ENCODE measurements at regions not wholly inside any gene's neighbourhood (a gene's known extent, or its start where the extent isn't known, plus 50 kb on each side); places are given as distances from the start of the nearest gene placed in this dataset.
"Not testable (repeated sequence)": the region's sequence is repeated elsewhere in the genome, so short reads cannot be mapped to it uniquely, and the experiment has no call there.

GRCh38 chr5:130424341-130424740 is 520.1 kb downstream of the CHSY3 start:
- no peaks in the 10 kb centered on the region for H3K4me1 ChIP-seq (ENCODE audit: control insufficient read depth in 2 of 2, insufficient read depth in 2 of 2, low read length in 2 of 2)
- H3K36me3 ChIP-seq (ENCODE audit: control insufficient read depth in 2 of 2, insufficient read depth in 2 of 2, low read length in 2 of 2) = no peaks in the 10 kb centered on the region
- no peak overlapping the region for H3K27ac ChIP-seq (ENCODE audit: low read depth in 2 of 2, low read length in 2 of 2)
- H3K9ac ChIP-seq (ENCODE audit: low read depth in 1 of 2, low read length in 2 of 2) = no peak overlapping the region
- no peak overlapping the region for H3K4me3 ChIP-seq (ENCODE audit: low read length in 2 of 2)
- H3K27me3 ChIP-seq (ENCODE audit: control insufficient read depth in 2 of 2, insufficient read depth in 2 of 2, low read length in 2 of 2) = no peaks in the 10 kb centered on the region
- no peaks in the 10 kb centered on the region for H3K9me3 ChIP-seq (ENCODE audit: control insufficient read depth in 2 of 2, low read length in 2 of 2)

- H3K27me3 ChIP-seq (ENCODE audit: control insufficient read depth in 2 of 2, insufficient read depth in 2 of 2, low read length in 2 of 2) = no peaks in the 10 kb centered on the region
- H3K36me3 ChIP-seq (ENCODE audit: control insufficient read depth in 2 of 2, insufficient read depth in 2 of 2, low read length in 2 of 2) = no peaks in the 10 kb centered on the region
- no peak overlapping the region for H3K27ac ChIP-seq (ENCODE audit: low read depth in 2 of 2, low read length in 2 of 2)
- H3K4me1 ChIP-seq (ENCODE audit: control insufficient read depth in 2 of 2, insufficient read depth in 2 of 2, low read length in 2 of 2) = peaks cover 2 to 5% of the 10 kb centered on the region in 2 donors
- no peak overlapping the region for H3K4me3 ChIP-seq (ENCODE audit: low read length in 2 of 2)
- no peak overlapping the region for H3K9ac ChIP-seq (ENCODE audit: low read depth in 1 of 2, low read length in 2 of 2)
- H3K9me3 ChIP-seq (ENCODE audit: control insufficient read depth in 2 of 2, low read length in 2 of 2) = no peaks in the 10 kb centered on the region
These were observed 498.6 kb downstream of the CHSY3 start for GRCh38 chr5:130402906-130403305.

- no peaks in the 10 kb centered on the region for H3K27me3 ChIP-seq (ENCODE audit: control insufficient read depth in 2 of 2, insufficient read depth in 2 of 2, low read length in 2 of 2)
- H3K36me3 ChIP-seq (ENCODE audit: control insufficient read depth in 2 of 2, insufficient read depth in 2 of 2, low read length in 2 of 2) = no peaks in the 10 kb centered on the region
- no peak overlapping the region for H3K27ac ChIP-seq (ENCODE audit: low read depth in 2 of 2, low read length in 2 of 2)
These were observed 495.8 kb downstream of the CHSY3 start for GRCh38 chr5:130400091-130400490.

GRCh38 chr5:130398825-130399224 is 494.6 kb downstream of the CHSY3 start:
- Histone ChIP-seq H3K9me3 (ENCODE audit: control insufficient read depth in 2 of 2, low read length in 2 of 2) (no peaks in the 10 kb centered on the region), H3K4me3 (ENCODE audit: low read length in 2 of 2) (no peak overlapping the region), H3K9ac (ENCODE audit: low read depth in 1 of 2, low read length in 2 of 2) (no peak overlapping the region), H3K36me3 (ENCODE audit: control insufficient read depth in 2 of 2, insufficient read depth in 2 of 2, low read length in 2 of 2) (no peaks in the 10 kb centered on the region), H3K27me3 (ENCODE audit: control insufficient read depth in 2 of 2, insufficient read depth in 2 of 2, low read length in 2 of 2) (no peaks in the 10 kb centered on the region), H3K27ac (ENCODE audit: low read depth in 2 of 2, low read length in 2 of 2) (peak overlapping the region in 1 of 2 donors; percentile 39), H3K4me1 (ENCODE audit: control insufficient read depth in 2 of 2, insufficient read depth in 2 of 2, low read length in 2 of 2) (peaks cover 2 to 9% of the 10 kb centered on the region in 2 donors)

More at GRCh38 chr5:130400091-130400490, 495.8 kb downstream of the CHSY3 start:
- H3K4me3 ChIP-seq (ENCODE audit: low read length in 2 of 2) = no peak overlapping the region
- peaks cover 2 to 9% of the 10 kb centered on the region in 2 donors for H3K4me1 ChIP-seq (ENCODE audit: control insufficient read depth in 2 of 2, insufficient read depth in 2 of 2, low read length in 2 of 2)
- H3K9ac ChIP-seq (ENCODE audit: low read depth in 1 of 2, low read length in 2 of 2) = no peak overlapping the region
- H3K9me3 ChIP-seq (ENCODE audit: control insufficient read depth in 2 of 2, low read length in 2 of 2) = no peaks in the 10 kb centered on the region

GRCh38 chr5:130397727-130398126 is 493.5 kb downstream of the CHSY3 start:
- H3K9me3 ChIP-seq (ENCODE audit: control insufficient read depth in 2 of 2, low read length in 2 of 2) = not testable (repeated sequence)

GRCh38 chr5:130397132-130397531 is 492.9 kb downstream of the CHSY3 start:
- no peak overlapping the region for H3K27ac ChIP-seq (ENCODE audit: low read depth in 2 of 2, low read length in 2 of 2)
- peaks cover 2 to 9% of the 10 kb centered on the region in 2 donors for H3K4me1 ChIP-seq (ENCODE audit: control insufficient read depth in 2 of 2, insufficient read depth in 2 of 2, low read length in 2 of 2)
- no peaks in the 10 kb centered on the region for H3K27me3 ChIP-seq (ENCODE audit: control insufficient read depth in 2 of 2, insufficient read depth in 2 of 2, low read length in 2 of 2)
- H3K9ac ChIP-seq (ENCODE audit: low read depth in 1 of 2, low read length in 2 of 2) = no peak overlapping the region
- H3K36me3 ChIP-seq (ENCODE audit: control insufficient read depth in 2 of 2, insufficient read depth in 2 of 2, low read length in 2 of 2) = no peaks in the 10 kb centered on the region
- H3K9me3 ChIP-seq (ENCODE audit: control insufficient read depth in 2 of 2, low read length in 2 of 2) = no peaks in the 10 kb centered on the region
- no peak overlapping the region for H3K4me3 ChIP-seq (ENCODE audit: low read length in 2 of 2)

More at GRCh38 chr5:130397727-130398126, 493.5 kb downstream of the CHSY3 start:
- not testable (repeated sequence) for H3K9ac ChIP-seq (ENCODE audit: low read depth in 1 of 2, low read length in 2 of 2); H3K4me1 ChIP-seq (ENCODE audit: control insufficient read depth in 2 of 2, insufficient read depth in 2 of 2, low read length in 2 of 2); H3K27me3 ChIP-seq (ENCODE audit: control insufficient read depth in 2 of 2, insufficient read depth in 2 of 2, low read length in 2 of 2); H3K4me3 ChIP-seq (ENCODE audit: low read length in 2 of 2); H3K27ac ChIP-seq (ENCODE audit: low read depth in 2 of 2, low read length in 2 of 2); H3K36me3 ChIP-seq (ENCODE audit: control insufficient read depth in 2 of 2, insufficient read depth in 2 of 2, low read length in 2 of 2)

- not testable (repeated sequence) for H3K9ac ChIP-seq (ENCODE audit: low read depth in 1 of 2, low read length in 2 of 2); H3K27me3 ChIP-seq (ENCODE audit: control insufficient read depth in 2 of 2, insufficient read depth in 2 of 2, low read length in 2 of 2); H3K27ac ChIP-seq (ENCODE audit: low read depth in 2 of 2, low read length in 2 of 2); H3K4me3 ChIP-seq (ENCODE audit: low read length in 2 of 2); H3K9me3 ChIP-seq (ENCODE audit: control insufficient read depth in 2 of 2, low read length in 2 of 2); H3K4me1 ChIP-seq (ENCODE audit: control insufficient read depth in 2 of 2, insufficient read depth in 2 of 2, low read length in 2 of 2); H3K36me3 ChIP-seq (ENCODE audit: control insufficient read depth in 2 of 2, insufficient read depth in 2 of 2, low read length in 2 of 2)
These were observed 487.5 kb downstream of the CHSY3 start for GRCh38 chr5:130391727-130392264.

GRCh38 chr5:130386155-130386554 is 481.9 kb downstream of the CHSY3 start:
- no peaks in the 10 kb centered on the region for H3K4me1 ChIP-seq (ENCODE audit: control insufficient read depth in 2 of 2, insufficient read depth in 2 of 2, low read length in 2 of 2)
- H3K36me3 ChIP-seq (ENCODE audit: control insufficient read depth in 2 of 2, insufficient read depth in 2 of 2, low read length in 2 of 2) = no peaks in the 10 kb centered on the region
- no peak overlapping the region for H3K4me3 ChIP-seq (ENCODE audit: low read length in 2 of 2)
- H3K27ac ChIP-seq (ENCODE audit: low read depth in 2 of 2, low read length in 2 of 2) = no peak overlapping the region
- no peaks in the 10 kb centered on the region for H3K27me3 ChIP-seq (ENCODE audit: control insufficient read depth in 2 of 2, insufficient read depth in 2 of 2, low read length in 2 of 2)
- no peaks in the 10 kb centered on the region for H3K9me3 ChIP-seq (ENCODE audit: control insufficient read depth in 2 of 2, low read length in 2 of 2)
- no peak overlapping the region for H3K9ac ChIP-seq (ENCODE audit: low read depth in 1 of 2, low read length in 2 of 2)

GRCh38 chr5:130385656-130386055 is 481.4 kb downstream of the CHSY3 start:
- Histone ChIP-seq H3K9me3 (ENCODE audit: control insufficient read depth in 2 of 2, low read length in 2 of 2) (no peaks in the 10 kb centered on the region), H3K4me1 (ENCODE audit: control insufficient read depth in 2 of 2, insufficient read depth in 2 of 2, low read length in 2 of 2) (no peaks in the 10 kb centered on the region), H3K36me3 (ENCODE audit: control insufficient read depth in 2 of 2, insufficient read depth in 2 of 2, low read length in 2 of 2) (no peaks in the 10 kb centered on the region), H3K27ac (ENCODE audit: low read depth in 2 of 2, low read length in 2 of 2) (no peak overlapping the region), H3K4me3 (ENCODE audit: low read length in 2 of 2) (no peak overlapping the region), H3K27me3 (ENCODE audit: control insufficient read depth in 2 of 2, insufficient read depth in 2 of 2, low read length in 2 of 2) (no peaks in the 10 kb centered on the region), H3K9ac (ENCODE audit: low read depth in 1 of 2, low read length in 2 of 2) (no peak overlapping the region)

GRCh38 chr5:130365956-130366355 is 461.7 kb downstream of the CHSY3 start:
- Histone ChIP-seq H3K9ac (ENCODE audit: low read depth in 1 of 2, low read length in 2 of 2) (no peak overlapping the region), H3K9me3 (ENCODE audit: control insufficient read depth in 2 of 2, low read length in 2 of 2) (peaks cover 0 to 3% of the 10 kb centered on the region in 2 donors), H3K27ac (ENCODE audit: low read depth in 2 of 2, low read length in 2 of 2) (no peak overlapping the region), H3K4me3 (ENCODE audit: low read length in 2 of 2) (no peak overlapping the region), H3K36me3 (ENCODE audit: control insufficient read depth in 2 of 2, insufficient read depth in 2 of 2, low read length in 2 of 2) (no peaks in the 10 kb centered on the region), H3K27me3 (ENCODE audit: control insufficient read depth in 2 of 2, insufficient read depth in 2 of 2, low read length in 2 of 2) (no peaks in the 10 kb centered on the region), H3K4me1 (ENCODE audit: control insufficient read depth in 2 of 2, insufficient read depth in 2 of 2, low read length in 2 of 2) (no peaks in the 10 kb centered on the region)

- H3K9me3 ChIP-seq (ENCODE audit: control insufficient read depth in 2 of 2, low read length in 2 of 2) = no peaks in the 10 kb centered on the region
- no peaks in the 10 kb centered on the region for H3K36me3 ChIP-seq (ENCODE audit: control insufficient read depth in 2 of 2, insufficient read depth in 2 of 2, low read length in 2 of 2)
- no peaks in the 10 kb centered on the region for H3K4me1 ChIP-seq (ENCODE audit: control insufficient read depth in 2 of 2, insufficient read depth in 2 of 2, low read length in 2 of 2)
- H3K27ac ChIP-seq (ENCODE audit: low read depth in 2 of 2, low read length in 2 of 2) = no peak overlapping the region
- no peak overlapping the region for H3K9ac ChIP-seq (ENCODE audit: low read depth in 1 of 2, low read length in 2 of 2)
- no peaks in the 10 kb centered on the region for H3K27me3 ChIP-seq (ENCODE audit: control insufficient read depth in 2 of 2, insufficient read depth in 2 of 2, low read length in 2 of 2)
- H3K4me3 ChIP-seq (ENCODE audit: low read length in 2 of 2) = no peak overlapping the region
These were observed 445.9 kb downstream of the CHSY3 start for GRCh38 chr5:130350131-130350530.
